ENCODE measurements at regions not wholly inside any gene's neighbourhood (a gene's known extent, or its start where the extent isn't known, plus 50 kb on each side); places are given as distances from the start of the nearest gene placed in this dataset.

- no peak for TF ChIP-seq CTCF (IDR thresholded peaks at IDR 0.05)
- no peak for TF ChIP-seq EP300 (IDR thresholded peaks at IDR 0.05; ENCODE audit: low read depth)
- TF ChIP-seq POLR2A (IDR thresholded peaks at IDR 0.05), result no peak
Observed at GRCh38 chr10:130729876-130730275, 581.6 kb downstream of the TCERG1L start.
